Activated CD4-positive, alpha-beta T cell treated with anti-CD3 and anti-CD28 coated beads, Interleukin-2, amount 10 ng/mL, durations not matched to agents 7 days and 5 days (primary cell): ENCODE measurements at regions not wholly inside any gene's neighbourhood (a gene's known extent, or its start where the extent isn't known, plus 50 kb on each side); places are given as distances from the start of the nearest gene placed in this dataset.

Source experiments
- CTCF ChIA-PET: fragments of 350-600 bp; sonication (Branson Sonifier 250); formaldehyde crosslinking; loops from one replicate; lab custom pipeline; 2021; ENCODE audit warnings: antibody characterized with exemption; lab: Charles Lee
- POLR2A ChIA-PET: fragments of 350-600 bp; sonication (Branson Sonifier 250); formaldehyde crosslinking; loops from one replicate; lab custom pipeline; 2021; ENCODE audit warnings: antibody characterized with exemption; lab: Charles Lee
- DNase-seq: peaks from one replicate; pipeline ENCODE4 v3.0.0-alpha.2; 2020
- H3K27ac Mint-ChIP-seq: one replicate; pipeline ENCODE4 v1.8.0; 2021; ENCODE audit warnings: mild to moderate bottlenecking, moderate library complexity, mixed read lengths
- H3K27me3 Mint-ChIP-seq: one replicate; pipeline ENCODE4 v1.8.0; 2021; ENCODE audit warnings: mixed read lengths
- H3K36me3 Mint-ChIP-seq: one replicate; pipeline ENCODE4 v1.8.0; 2021; ENCODE audit warnings: low read depth, mixed read lengths
- H3K4me1 Mint-ChIP-seq: one replicate; pipeline ENCODE4 v1.8.0; 2021; ENCODE audit warnings: mixed read lengths
- H3K4me3 Mint-ChIP-seq: one replicate; pipeline ENCODE4 v1.8.0; 2021; ENCODE audit warnings: mild to moderate bottlenecking, moderate library complexity, mixed read lengths
- H3K9me3 Mint-ChIP-seq: one replicate; pipeline ENCODE4 v1.8.0; 2021; ENCODE audit warnings: mixed read lengths

DNA sequence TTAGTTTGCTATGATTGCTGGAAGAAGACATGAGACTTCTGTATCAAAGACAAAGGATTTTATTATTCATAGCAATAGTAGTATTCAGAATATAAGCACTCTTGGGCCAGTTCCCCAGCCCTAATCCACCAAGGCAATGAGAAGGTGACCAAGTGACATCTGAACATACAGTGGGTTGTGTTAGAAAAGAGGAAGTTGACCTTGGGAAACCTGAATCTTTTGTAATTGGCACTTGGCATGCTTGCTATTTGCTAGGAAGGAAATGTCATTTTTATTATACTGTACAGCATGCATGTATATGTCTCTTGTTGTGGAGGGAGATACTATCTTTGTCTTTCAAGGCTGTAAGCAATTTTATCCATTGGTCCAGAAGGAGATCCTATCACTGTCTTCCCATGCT, 216.1 kb upstream of the FAT1 start:
- no peak for DNase-seq
- ChIA-PET CTCF (no interaction called here), POLR2A (no interaction called here)
- no peak overlapping the region for H3K4me3 Mint-ChIP-seq
- H3K27ac Mint-ChIP-seq, result no peak overlapping the region
- H3K36me3 Mint-ChIP-seq, result no peaks in the 10 kb centered on the region
- no peaks in the 10 kb centered on the region for H3K27me3 Mint-ChIP-seq
- H3K4me1 Mint-ChIP-seq, result no peaks in the 10 kb centered on the region
- no peaks in the 10 kb centered on the region for H3K9me3 Mint-ChIP-seq

- ChIA-PET POLR2A (no interaction called here), CTCF (no interaction called here)
- DNase-seq, result no peak
- Mint-ChIP-seq H3K27me3 (no peaks in the 10 kb centered on the region), H3K27ac (no peak overlapping the region), H3K4me1 (no peaks in the 10 kb centered on the region), H3K9me3 (peaks cover 1% of the 10 kb centered on the region), H3K36me3 (no peaks in the 10 kb centered on the region), H3K4me3 (no peak overlapping the region)
Measured at GRCh38 chr4:186940476-186940875, 216.8 kb upstream of the FAT1 start.

GRCh38 chr4:186942758-186943377, 219.2 kb upstream of the FAT1 start:
- H3K27me3 Mint-ChIP-seq, result no peaks in the 10 kb centered on the region
- no peak for DNase-seq
- H3K9me3 Mint-ChIP-seq, result peaks cover 5% of the 10 kb centered on the region
- CTCF ChIA-PET, result no interaction called here
- no peaks in the 10 kb centered on the region for H3K4me1 Mint-ChIP-seq
- H3K36me3 Mint-ChIP-seq, result no peaks in the 10 kb centered on the region
- POLR2A ChIA-PET, result no interaction called here
- H3K4me3 Mint-ChIP-seq, result no peak overlapping the region
- H3K27ac Mint-ChIP-seq, result no peak overlapping the region

- H3K4me1 Mint-ChIP-seq, result no peaks in the 10 kb centered on the region
- no peaks in the 10 kb centered on the region for H3K36me3 Mint-ChIP-seq
- H3K4me3 Mint-ChIP-seq, result no peak overlapping the region
- POLR2A ChIA-PET, result no interaction called here
- no peak for DNase-seq
- CTCF ChIA-PET, result no interaction called here
- H3K9me3 Mint-ChIP-seq, result peaks cover 5% of the 10 kb centered on the region
- no peaks in the 10 kb centered on the region for H3K27me3 Mint-ChIP-seq
- H3K27ac Mint-ChIP-seq, result no peak overlapping the region
Measured at GRCh38 chr4:186943411-186943810, 219.8 kb upstream of the FAT1 start.

DNA sequence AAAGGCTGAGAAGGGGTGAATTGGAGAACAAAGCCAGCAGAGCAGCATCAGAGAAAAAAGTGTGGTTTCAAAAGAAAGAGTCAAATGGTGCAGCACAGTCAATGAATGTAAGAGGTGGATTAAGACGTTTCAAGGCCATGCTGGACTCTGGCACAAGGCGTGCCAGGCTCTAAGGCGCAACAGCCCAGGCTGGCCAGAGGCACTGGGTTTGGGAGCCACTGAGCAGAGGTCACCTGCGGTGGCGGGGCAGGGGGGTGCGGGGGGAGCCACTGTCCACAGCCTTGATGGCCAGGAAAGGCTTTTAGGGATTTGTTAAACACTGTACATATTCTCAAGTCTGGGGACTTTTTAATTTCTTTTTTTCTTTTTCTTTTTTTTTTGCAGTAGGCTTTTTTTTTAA, 222.5 kb upstream of the FAT1 start:
- H3K27ac Mint-ChIP-seq, result no peak overlapping the region
- H3K27me3 Mint-ChIP-seq, result no peaks in the 10 kb centered on the region
- H3K4me1 Mint-ChIP-seq, result no peaks in the 10 kb centered on the region
- no peaks in the 10 kb centered on the region for H3K36me3 Mint-ChIP-seq
- H3K4me3 Mint-ChIP-seq, result no peak overlapping the region
- H3K9me3 Mint-ChIP-seq, result peaks cover 5% of the 10 kb centered on the region
- CTCF ChIA-PET, result no interaction called here
- DNase-seq, result no peak
- POLR2A ChIA-PET, result no interaction called here

- no peaks in the 10 kb centered on the region for H3K27me3 Mint-ChIP-seq
- ChIA-PET POLR2A (no interaction called here), CTCF (no interaction called here)
- no peak overlapping the region for H3K27ac Mint-ChIP-seq
- H3K4me1 Mint-ChIP-seq, result no peaks in the 10 kb centered on the region
- no peaks in the 10 kb centered on the region for H3K36me3 Mint-ChIP-seq
- DNase-seq, result no peak
- H3K9me3 Mint-ChIP-seq, result peaks cover 5% of the 10 kb centered on the region
- no peak overlapping the region for H3K4me3 Mint-ChIP-seq
Measured at GRCh38 chr4:186946682-186947294, 223.1 kb upstream of the FAT1 start.

DNA sequence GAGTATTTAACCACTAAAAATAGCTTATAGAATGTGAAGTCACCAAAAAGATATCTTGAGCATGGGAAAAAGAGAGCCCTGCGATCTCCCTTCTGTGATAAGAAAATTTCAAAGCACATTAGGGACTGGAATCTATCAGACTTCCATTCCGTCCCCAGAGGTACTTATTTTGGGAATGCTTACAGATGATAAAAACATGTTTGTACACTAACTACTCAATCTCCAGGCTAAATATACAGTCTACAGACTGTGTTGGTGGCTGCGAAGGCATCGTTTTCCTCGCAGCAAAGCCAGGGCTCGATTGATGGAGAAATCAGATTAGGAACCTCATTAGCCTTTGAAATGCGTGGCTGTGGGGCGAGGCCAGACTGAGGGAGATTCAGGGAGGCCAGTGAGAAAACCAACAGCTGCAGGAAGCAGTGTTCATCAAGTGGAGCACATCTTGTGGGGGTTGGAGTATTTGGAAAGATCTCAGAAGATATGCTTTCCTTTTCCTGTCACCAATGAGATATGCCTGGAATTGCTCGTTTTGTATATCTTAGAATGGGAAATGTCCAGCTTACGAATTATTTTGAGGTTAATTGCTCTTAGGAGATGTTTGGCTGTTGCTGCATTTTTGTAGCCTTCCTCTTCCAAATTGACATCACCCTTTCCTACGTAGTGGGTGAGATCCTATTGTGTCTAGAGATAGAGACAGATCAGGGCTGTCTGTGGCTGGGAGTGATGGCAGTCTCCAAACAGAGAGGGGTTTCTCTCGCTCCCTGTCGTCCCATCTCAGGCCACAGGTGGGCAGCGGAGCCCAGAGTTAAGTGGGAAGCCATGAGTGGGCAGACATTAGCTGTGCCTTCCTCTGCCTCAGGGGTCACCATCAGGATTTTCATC, 224.9 kb upstream of the FAT1 start:
- CTCF ChIA-PET, result no interaction called here
- DNase-seq, result no peak
- POLR2A ChIA-PET, result no interaction called here
- H3K36me3 Mint-ChIP-seq, result no peaks in the 10 kb centered on the region
- no peak overlapping the region for H3K4me3 Mint-ChIP-seq
- H3K4me1 Mint-ChIP-seq, result no peaks in the 10 kb centered on the region
- H3K27me3 Mint-ChIP-seq, result no peaks in the 10 kb centered on the region
- H3K9me3 Mint-ChIP-seq, result peaks cover 5% of the 10 kb centered on the region
- no peak overlapping the region for H3K27ac Mint-ChIP-seq

- H3K4me3 Mint-ChIP-seq, result no peak overlapping the region
- ChIA-PET CTCF (no interaction called here), POLR2A (no interaction called here)
- no peaks in the 10 kb centered on the region for H3K27me3 Mint-ChIP-seq
- H3K36me3 Mint-ChIP-seq, result no peaks in the 10 kb centered on the region
- no peak overlapping the region for H3K27ac Mint-ChIP-seq
- DNase-seq, result no peak
- no peaks in the 10 kb centered on the region for H3K4me1 Mint-ChIP-seq
- H3K9me3 Mint-ChIP-seq, result peaks cover 5% of the 10 kb centered on the region
Measured at GRCh38 chr4:186949847-186950246, 226.2 kb upstream of the FAT1 start.

- Mint-ChIP-seq H3K4me3 (no peak overlapping the region), H3K27me3 (no peaks in the 10 kb centered on the region), H3K27ac (no peak overlapping the region), H3K4me1 (no peaks in the 10 kb centered on the region), H3K36me3 (no peaks in the 10 kb centered on the region), H3K9me3 (peaks cover 2% of the 10 kb centered on the region)
- no peak for DNase-seq
- ChIA-PET POLR2A (no interaction called here), CTCF (no interaction called here)
Measured at GRCh38 chr4:186952709-186953108, 229.1 kb upstream of the FAT1 start.

DNA sequence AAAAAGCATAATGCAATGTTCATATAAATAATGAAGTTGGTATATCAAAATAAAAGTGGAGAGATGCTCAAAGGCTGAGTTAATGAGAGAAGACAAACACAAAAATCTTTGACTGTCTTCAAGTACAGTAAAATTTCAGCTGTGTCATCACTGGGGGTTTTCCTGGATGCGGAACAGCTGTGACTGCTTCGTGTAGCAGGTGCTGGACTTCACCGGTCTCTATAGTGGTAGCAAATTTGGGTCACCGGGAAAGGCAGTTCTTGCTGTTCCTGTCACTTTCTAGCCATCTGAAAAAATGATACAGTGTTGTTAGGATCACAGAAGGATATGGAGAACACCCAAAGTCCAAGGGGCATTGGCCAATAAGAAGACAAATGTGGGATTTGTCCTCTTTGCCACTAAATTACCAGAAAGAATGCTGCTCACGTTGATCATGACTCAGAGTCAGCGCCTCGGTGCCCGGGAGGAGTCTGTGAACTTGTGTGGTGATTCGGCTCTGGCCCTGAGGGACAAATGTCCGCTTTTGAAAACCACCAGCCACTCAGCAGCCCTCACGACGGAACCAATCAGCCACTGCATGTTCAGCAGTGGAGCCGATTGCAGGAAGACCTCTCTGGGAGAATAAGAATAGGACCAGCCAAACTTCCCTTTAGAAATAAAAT, 230.1 kb upstream of the FAT1 start:
- no peaks in the 10 kb centered on the region for H3K36me3 Mint-ChIP-seq
- ChIA-PET POLR2A (no interaction called here), CTCF (no interaction called here)
- no peaks in the 10 kb centered on the region for H3K4me1 Mint-ChIP-seq
- H3K27ac Mint-ChIP-seq, result no peak overlapping the region
- DNase-seq, result no peak
- H3K27me3 Mint-ChIP-seq, result no peaks in the 10 kb centered on the region
- H3K4me3 Mint-ChIP-seq, result no peak overlapping the region
- peaks cover 2% of the 10 kb centered on the region for H3K9me3 Mint-ChIP-seq

DNA sequence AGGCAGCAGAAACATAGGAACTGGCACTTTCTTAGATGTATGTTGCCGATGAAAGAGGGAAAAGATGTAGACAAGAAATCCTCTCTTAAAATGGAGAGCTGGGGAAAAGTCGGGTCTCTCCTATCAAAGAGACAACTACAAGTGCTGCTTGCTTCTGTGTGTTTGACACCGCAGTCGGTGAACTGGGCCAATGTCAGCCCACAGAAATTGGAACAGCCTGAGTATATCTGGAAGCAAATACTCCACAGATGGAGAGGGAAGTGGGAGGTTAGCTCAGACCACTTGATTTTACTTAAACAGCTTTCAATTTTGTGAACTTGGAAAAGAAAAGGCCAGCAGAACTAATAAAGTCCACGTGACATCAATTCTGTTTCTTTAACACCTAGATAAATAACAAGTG, 230.9 kb upstream of the FAT1 start:
- no peaks in the 10 kb centered on the region for H3K27me3 Mint-ChIP-seq
- DNase-seq, result no peak
- CTCF ChIA-PET, result no interaction called here
- H3K4me1 Mint-ChIP-seq, result no peaks in the 10 kb centered on the region
- H3K27ac Mint-ChIP-seq, result no peak overlapping the region
- H3K36me3 Mint-ChIP-seq, result no peaks in the 10 kb centered on the region
- POLR2A ChIA-PET, result no interaction called here
- H3K4me3 Mint-ChIP-seq, result no peak overlapping the region
- peaks cover 2% of the 10 kb centered on the region for H3K9me3 Mint-ChIP-seq

DNA sequence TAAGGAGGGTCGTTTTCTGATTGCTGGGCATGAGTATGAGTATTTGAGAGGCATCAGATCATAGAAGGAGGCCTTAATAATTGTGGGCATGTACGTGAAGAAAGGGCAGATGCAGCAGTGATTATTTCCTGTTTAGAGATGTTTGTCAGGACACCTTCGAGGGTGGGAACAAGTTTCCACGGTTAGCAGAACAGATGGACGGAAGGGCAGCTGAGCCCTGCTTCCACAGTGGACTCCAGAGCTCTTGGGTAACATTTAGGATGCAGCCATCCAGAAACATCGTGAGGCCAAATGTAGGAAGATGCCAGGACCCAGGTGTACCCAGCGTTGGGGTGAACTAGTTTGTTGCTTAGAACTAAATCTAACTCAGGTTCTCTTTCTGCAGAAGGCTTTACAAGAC, 231.3 kb upstream of the FAT1 start:
- Mint-ChIP-seq H3K36me3 (no peaks in the 10 kb centered on the region), H3K27ac (no peak overlapping the region), H3K27me3 (no peaks in the 10 kb centered on the region), H3K4me3 (no peak overlapping the region), H3K9me3 (peaks cover 2% of the 10 kb centered on the region), H3K4me1 (no peaks in the 10 kb centered on the region)
- POLR2A ChIA-PET, result no interaction called here
- DNase-seq, result no peak
- CTCF ChIA-PET, result no interaction called here

DNA sequence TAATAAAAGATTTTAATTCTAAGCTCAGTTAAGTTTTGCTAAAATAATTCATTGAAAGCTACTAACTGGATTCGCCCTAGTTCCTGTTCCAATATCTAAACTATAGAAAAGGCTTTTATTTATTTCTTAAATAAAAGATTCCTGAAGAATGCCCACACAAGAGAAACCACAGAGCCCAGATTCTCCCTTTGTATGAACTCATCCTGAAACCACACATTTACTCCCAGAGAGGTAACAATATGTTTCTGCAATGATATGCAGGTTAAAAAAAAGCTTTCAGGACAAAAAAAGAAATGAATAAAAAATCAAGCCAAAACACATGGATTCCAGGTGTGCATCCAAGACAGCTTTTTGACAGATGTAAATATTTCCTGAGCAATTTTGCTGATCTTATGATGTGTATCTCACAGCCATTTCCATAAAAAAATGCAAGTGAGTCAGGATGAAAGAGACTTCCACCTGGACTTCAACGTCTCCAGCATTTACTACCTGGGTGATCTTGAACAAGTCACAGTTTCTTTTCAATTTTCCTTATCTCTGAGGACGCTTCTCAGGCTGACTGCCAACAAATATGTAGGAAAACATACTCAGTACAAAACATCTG, 234.4 kb upstream of the FAT1 start:
- Mint-ChIP-seq H3K36me3 (no peaks in the 10 kb centered on the region), H3K4me3 (no peak overlapping the region), H3K27ac (no peak overlapping the region), H3K27me3 (no peaks in the 10 kb centered on the region), H3K4me1 (no peaks in the 10 kb centered on the region), H3K9me3 (peaks cover 2% of the 10 kb centered on the region)
- ChIA-PET POLR2A (no interaction called here), CTCF (no interaction called here)
- DNase-seq, result no peak
